Adrenal gland (tissue), 5 donors: ENCODE measurements at regions not wholly inside any gene's neighbourhood (a gene's known extent, or its start where the extent isn't known, plus 50 kb on each side); places are given as distances from the start of the nearest gene placed in this dataset.

Source experiments
- POLR2A ChIP-seq, 2 donors: fragments of 450-650 bp; IDR thresholded peaks; one replicate each; pipeline ENCODE4 v1.6.1; 2017; ENCODE audit warnings: antibody characterized with exemption in 2 of 2, mild to moderate bottlenecking in 2 of 2, moderate library complexity in 1 of 2
- TF ChIP-seq, protein P1 (sequence below), 6 experiments: fragments of 450-650 bp in 4 of 6; fragments of 200-600 bp in 2 of 6; sonication (generic) in 1 of 6; IDR thresholded peaks; 1 replicate in 5 of 6; 2 replicates in 1 of 6; pipeline versions ENCODE4 v1.5.1 to v1.8.0; 2016 to 2021; ENCODE audit warnings: antibody characterized with exemption in 6 of 6, mild to moderate bottlenecking in 2 of 6, moderate library complexity in 1 of 6
- donor health status: DM: no; HTN: no; CAD: no.

DNA sequence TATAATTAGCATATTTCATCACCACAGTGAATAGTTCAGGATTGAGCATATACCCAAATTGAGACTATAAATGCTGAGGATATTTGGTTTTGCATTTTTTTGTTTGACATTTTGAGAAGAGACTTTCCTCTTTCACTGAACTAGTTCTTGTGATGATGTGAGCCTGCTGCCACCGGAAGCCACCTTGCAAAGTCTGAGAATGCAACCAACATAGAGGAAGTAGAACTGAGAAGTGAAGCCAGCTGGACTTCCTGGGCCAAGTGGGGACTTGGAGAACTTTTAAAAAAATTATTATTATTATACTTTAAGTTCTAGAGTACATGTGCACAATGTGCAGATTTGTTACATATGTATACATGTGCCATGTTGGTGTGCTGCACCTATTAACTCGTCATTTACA lies 102.3 kb downstream of the RPE65 start:
- TF ChIP-seq, protein P1, sequence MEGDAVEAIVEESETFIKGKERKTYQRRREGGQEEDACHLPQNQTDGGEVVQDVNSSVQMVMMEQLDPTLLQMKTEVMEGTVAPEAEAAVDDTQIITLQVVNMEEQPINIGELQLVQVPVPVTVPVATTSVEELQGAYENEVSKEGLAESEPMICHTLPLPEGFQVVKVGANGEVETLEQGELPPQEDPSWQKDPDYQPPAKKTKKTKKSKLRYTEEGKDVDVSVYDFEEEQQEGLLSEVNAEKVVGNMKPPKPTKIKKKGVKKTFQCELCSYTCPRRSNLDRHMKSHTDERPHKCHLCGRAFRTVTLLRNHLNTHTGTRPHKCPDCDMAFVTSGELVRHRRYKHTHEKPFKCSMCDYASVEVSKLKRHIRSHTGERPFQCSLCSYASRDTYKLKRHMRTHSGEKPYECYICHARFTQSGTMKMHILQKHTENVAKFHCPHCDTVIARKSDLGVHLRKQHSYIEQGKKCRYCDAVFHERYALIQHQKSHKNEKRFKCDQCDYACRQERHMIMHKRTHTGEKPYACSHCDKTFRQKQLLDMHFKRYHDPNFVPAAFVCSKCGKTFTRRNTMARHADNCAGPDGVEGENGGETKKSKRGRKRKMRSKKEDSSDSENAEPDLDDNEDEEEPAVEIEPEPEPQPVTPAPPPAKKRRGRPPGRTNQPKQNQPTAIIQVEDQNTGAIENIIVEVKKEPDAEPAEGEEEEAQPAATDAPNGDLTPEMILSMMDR (IDR thresholded peaks at IDR 0.05) = no peak
- TF ChIP-seq POLR2A (IDR thresholded peaks at IDR 0.05) = no peak
